Esophagus muscularis mucosa (tissue), 4 donors: ENCODE measurements at regions not wholly inside any gene's neighbourhood (a gene's known extent, or its start where the extent isn't known, plus 50 kb on each side); places are given as distances from the start of the nearest gene placed in this dataset.

Source experiments
- DNase-seq: peaks from one replicate; pipeline ENCODE4 v3.0.0-alpha.2; 2017; ENCODE audit errors: extremely low spot score
- H3K27ac ChIP-seq, 4 donors: fragments of 200-600 bp; sonication (generic); replicated peaks in 1 of 4; 1 replicate in 3 of 4; 2 replicates in 1 of 4; pipeline ENCODE4 v1.5.1; 2016 to 2019; ENCODE audit warnings: mild to moderate bottlenecking in 1 of 4
- H3K27me3 ChIP-seq, 4 donors: fragments of 200-600 bp; sonication (generic); one replicate each; pipeline versions ENCODE4 v1.5.1 to v1.6.0; 2016 to 2019
- H3K36me3 ChIP-seq, 4 donors: fragments of 200-600 bp; sonication (generic); one replicate each; pipeline ENCODE4 v1.5.1; 2016 to 2019
- H3K4me1 ChIP-seq, 4 donors: fragments of 200-600 bp; sonication (generic); one replicate each; pipeline ENCODE4 v1.5.1; 2016 to 2019
- H3K4me3 ChIP-seq, 4 donors: fragments of 200-600 bp; sonication (generic); 1 replicate in 2 of 4; 2 replicates in 2 of 4; pipeline ENCODE4 v1.5.1; 2016 to 2019; ENCODE audit warnings: mild to moderate bottlenecking in 4 of 4, moderate library complexity in 1 of 4
- H3K9me3 ChIP-seq, 4 donors: fragments of 200-600 bp; sonication (generic); 1 replicate in 3 of 4; 2 replicates in 1 of 4; pipeline ENCODE4 v1.5.1; 2016 to 2019
- EP300 ChIP-seq: sonication (generic); formaldehyde crosslinking; IDR thresholded peaks from one replicate; pipeline ENCODE4 v1.6.1; 2017; ENCODE audit warnings: antibody characterized with exemption
- POLR2A ChIP-seq: fragments of 450-650 bp; IDR thresholded peaks from one replicate; pipeline ENCODE4 v1.6.1; 2017; ENCODE audit warnings: antibody characterized with exemption, moderate library complexity, mild to moderate bottlenecking, low read depth
- POLR2AphosphoS5 ChIP-seq, 2 donors: sonication (generic); formaldehyde crosslinking; IDR thresholded peaks; one replicate each; pipeline ENCODE4 v1.6.1; 2017; ENCODE audit warnings: antibody characterized with exemption in 2 of 2
- WGBS: methylation state at CpG from one replicate; pipeline ENCODE4 v1.1.5; 2018; 5-methylcytosine and 5-hydroxymethylcytosine counted together
- intact Hi-C: fragments of 100-400 bp; cut with DNase I; formaldehyde crosslinking; loops from one replicate; pipeline ENCODE4 v1.15.1; 2023
- TF ChIP-seq, protein P1 (sequence below), 3 experiments: fragments of 200-600 bp in 2 of 3; fragments of 450-650 bp in 1 of 3; sonication (generic) in 2 of 3; IDR thresholded peaks; one replicate each; pipeline ENCODE4 v1.5.1; 2017 to 2019; ENCODE audit warnings: antibody characterized with exemption in 3 of 3, mild to moderate bottlenecking in 2 of 3, moderate library complexity in 1 of 3

DNA sequence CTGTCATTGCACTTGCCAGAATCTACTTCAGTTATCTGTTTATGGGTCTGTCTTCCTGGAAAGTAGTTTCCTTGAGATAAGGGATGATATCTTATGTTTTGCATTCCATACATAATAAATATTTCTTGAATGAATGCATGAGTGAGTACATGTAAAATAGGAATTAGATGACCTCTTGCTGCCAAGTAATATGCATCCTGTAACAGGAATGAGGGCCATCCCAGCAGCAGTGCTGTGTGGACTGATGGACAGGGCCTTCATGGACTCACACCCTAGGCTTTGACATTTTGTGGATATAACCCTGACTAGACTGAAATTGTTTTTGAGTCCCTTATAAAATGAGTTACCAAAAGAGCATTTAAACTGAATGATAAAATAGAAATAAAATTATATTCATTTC lies 77.2 kb upstream of the NEIL3 start:
- no peak for DNase-seq
- H3K9me3 ChIP-seq: no peaks in the 10 kb centered on the region
- peaks cover 0 to 9% (median 2%) of the 10 kb centered on the region in 4 donors for H3K4me1 ChIP-seq
- H3K27ac ChIP-seq: no peak overlapping the region
- no peak overlapping the region for H3K4me3 ChIP-seq
- TF ChIP-seq POLR2A: no peak
- TF ChIP-seq POLR2AphosphoS5 (IDR thresholded peaks at IDR 0.05): no peak
- TF ChIP-seq EP300: no peak
- no peaks in the 10 kb centered on the region for H3K36me3 ChIP-seq
- intact Hi-C loops: no loop called here
- H3K27me3 ChIP-seq: no peaks in the 10 kb centered on the region

DNA sequence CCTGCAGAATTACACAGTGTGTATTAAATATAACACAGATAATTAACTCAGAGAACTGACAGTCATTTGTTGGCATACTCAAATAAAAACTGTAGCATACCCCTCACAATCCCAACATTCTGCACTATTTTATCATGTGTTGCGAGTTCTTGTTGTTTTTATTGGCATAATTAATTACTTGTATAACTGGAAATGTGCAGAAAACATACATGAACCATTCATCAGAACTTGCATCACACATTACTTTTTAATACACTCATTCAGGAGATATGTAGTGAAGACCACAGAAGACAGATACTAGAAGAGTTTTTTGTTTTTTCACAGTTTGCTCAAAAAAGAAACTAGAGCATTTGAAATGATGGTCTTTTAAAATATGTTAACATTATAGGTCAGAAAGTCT lies 74.6 kb upstream of the NEIL3 start:
- intact Hi-C loops: no loop called here
- Histone ChIP-seq H3K9me3 (no peaks in the 10 kb centered on the region), H3K4me3 (no peak overlapping the region), H3K27me3 (no peaks in the 10 kb centered on the region), H3K4me1 (no peaks in the 10 kb centered on the region), H3K27ac (no peak overlapping the region), H3K36me3 (no peaks in the 10 kb centered on the region)
- TF ChIP-seq POLR2A (no peak), POLR2AphosphoS5 (IDR thresholded peaks at IDR 0.05) (no peak), EP300 (no peak)
- TF ChIP-seq, protein P1, sequence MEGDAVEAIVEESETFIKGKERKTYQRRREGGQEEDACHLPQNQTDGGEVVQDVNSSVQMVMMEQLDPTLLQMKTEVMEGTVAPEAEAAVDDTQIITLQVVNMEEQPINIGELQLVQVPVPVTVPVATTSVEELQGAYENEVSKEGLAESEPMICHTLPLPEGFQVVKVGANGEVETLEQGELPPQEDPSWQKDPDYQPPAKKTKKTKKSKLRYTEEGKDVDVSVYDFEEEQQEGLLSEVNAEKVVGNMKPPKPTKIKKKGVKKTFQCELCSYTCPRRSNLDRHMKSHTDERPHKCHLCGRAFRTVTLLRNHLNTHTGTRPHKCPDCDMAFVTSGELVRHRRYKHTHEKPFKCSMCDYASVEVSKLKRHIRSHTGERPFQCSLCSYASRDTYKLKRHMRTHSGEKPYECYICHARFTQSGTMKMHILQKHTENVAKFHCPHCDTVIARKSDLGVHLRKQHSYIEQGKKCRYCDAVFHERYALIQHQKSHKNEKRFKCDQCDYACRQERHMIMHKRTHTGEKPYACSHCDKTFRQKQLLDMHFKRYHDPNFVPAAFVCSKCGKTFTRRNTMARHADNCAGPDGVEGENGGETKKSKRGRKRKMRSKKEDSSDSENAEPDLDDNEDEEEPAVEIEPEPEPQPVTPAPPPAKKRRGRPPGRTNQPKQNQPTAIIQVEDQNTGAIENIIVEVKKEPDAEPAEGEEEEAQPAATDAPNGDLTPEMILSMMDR (IDR thresholded peaks at IDR 0.05): no peak
- 86% methylated on average over 1 of the region's 1 CpG for WGBS
- DNase-seq: no peak

DNA sequence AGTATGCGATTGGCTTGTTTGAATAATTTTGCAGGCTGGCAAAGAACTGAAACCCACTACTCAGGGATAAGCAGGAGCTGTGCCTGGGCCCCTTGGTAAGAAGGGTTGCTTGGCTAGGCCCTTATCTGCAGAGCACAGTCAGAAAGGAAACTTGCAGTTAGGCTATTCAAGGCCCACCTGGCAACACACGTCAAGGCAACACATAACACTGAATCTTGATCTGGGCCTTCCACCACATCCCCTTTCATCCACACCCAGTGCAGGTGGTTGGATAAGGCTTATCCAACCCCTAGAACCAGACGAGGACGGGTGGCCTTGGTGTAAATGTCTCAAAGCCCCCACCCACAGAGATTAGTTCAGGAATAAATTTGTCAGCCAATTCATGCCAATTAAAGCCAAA lies 72.8 kb upstream of the NEIL3 start:
- no peaks in the 10 kb centered on the region for H3K36me3 ChIP-seq
- TF ChIP-seq, protein P1 (IDR thresholded peaks at IDR 0.05): no peak
- no peak for TF ChIP-seq POLR2A
- no peak for TF ChIP-seq POLR2AphosphoS5 (IDR thresholded peaks at IDR 0.05)
- no peak for TF ChIP-seq EP300

DNA sequence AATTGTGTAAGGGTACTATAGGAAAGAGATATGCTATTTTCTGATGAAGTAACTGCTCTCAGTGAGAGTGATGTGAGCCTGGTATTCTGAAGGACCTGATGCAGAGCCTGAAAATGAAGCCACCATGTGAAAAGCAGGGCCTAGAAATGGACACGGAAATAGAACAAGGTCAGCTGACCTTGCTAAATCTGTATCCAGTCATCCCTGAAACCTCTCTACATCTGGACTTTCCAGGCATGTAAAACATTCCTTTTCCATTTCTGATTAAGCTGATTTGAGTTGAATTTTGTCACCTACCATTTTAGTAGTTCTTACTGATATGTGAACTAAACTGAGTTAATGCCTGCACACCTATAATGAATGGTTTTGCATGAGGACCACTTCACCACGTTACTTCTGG lies 72.4 kb upstream of the NEIL3 start:
- Histone ChIP-seq H3K27ac (no peak overlapping the region), H3K9me3 (no peaks in the 10 kb centered on the region), H3K27me3 (no peaks in the 10 kb centered on the region), H3K4me1 (no peaks in the 10 kb centered on the region), H3K4me3 (no peak overlapping the region), H3K36me3 (no peaks in the 10 kb centered on the region)
- no peak for TF ChIP-seq EP300
- no peak for TF ChIP-seq POLR2A
- no peak for TF ChIP-seq POLR2AphosphoS5 (IDR thresholded peaks at IDR 0.05)
- TF ChIP-seq, protein P1 (IDR thresholded peaks at IDR 0.05): no peak
- no peak for DNase-seq
- intact Hi-C loops: no loop called here
- WGBS: 89% methylated on average over 2 of the region's 2 CpGs

More for the DNA sequence above, 72.8 kb upstream of the NEIL3 start:
- 100% methylated on average over 1 of the region's 4 CpGs for WGBS
- Histone ChIP-seq H3K4me3 (no peak overlapping the region), H3K27ac (no peak overlapping the region), H3K4me1 (no peaks in the 10 kb centered on the region), H3K27me3 (no peaks in the 10 kb centered on the region), H3K9me3 (no peaks in the 10 kb centered on the region)
- intact Hi-C loops: no loop called here
- no peak for DNase-seq

DNA sequence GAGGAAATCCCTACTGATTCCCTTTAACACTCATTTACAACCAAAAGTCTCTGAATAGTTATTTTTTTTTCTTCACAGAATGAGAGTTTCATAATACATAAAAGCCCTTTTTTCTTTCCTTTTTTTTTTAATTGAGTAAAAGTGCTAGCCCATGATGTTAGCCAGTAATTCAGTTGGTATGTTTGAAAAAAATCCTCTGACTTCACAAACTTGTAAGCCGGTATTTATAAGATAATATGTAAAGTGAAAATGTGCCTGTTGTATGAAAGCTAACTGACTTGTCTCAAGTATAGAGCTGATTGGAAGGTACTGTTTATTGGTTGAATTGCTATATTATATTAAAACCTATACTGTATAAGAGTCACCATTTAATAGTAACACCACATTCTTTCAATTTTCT lies 70.2 kb upstream of the NEIL3 start:
- TF ChIP-seq POLR2AphosphoS5 (IDR thresholded peaks at IDR 0.05) (no peak), POLR2A (no peak), EP300 (no peak)
- TF ChIP-seq, protein P1 (IDR thresholded peaks at IDR 0.05): no peak

More for the DNA sequence above, 70.2 kb upstream of the NEIL3 start:
- Histone ChIP-seq H3K4me1 (no peaks in the 10 kb centered on the region), H3K9me3 (no peaks in the 10 kb centered on the region), H3K27ac (no peak overlapping the region), H3K4me3 (no peak overlapping the region), H3K27me3 (no peaks in the 10 kb centered on the region), H3K36me3 (no peaks in the 10 kb centered on the region)
- DNase-seq: no peak
- 41% methylated on average over 1 of the region's 1 CpG for WGBS
- intact Hi-C loops: no loop called here
